Activated CD4-positive, alpha-beta memory T cell treated with anti-CD3 and anti-CD28 coated beads for 36 hours (primary cell): ENCODE measurements at regions not wholly inside any gene's neighbourhood (a gene's known extent, or its start where the extent isn't known, plus 50 kb on each side); places are given as distances from the start of the nearest gene placed in this dataset.

ENCODE experiments used
- CTCF ChIA-PET: fragments of 350-600 bp; sonication (Branson Sonifier 250); formaldehyde crosslinking; loops from one replicate; lab custom pipeline; 2021; ENCODE audit warnings: antibody characterized with exemption, inconsistent platforms; lab: Charles Lee
- POLR2A ChIA-PET: fragments of 350-600 bp; sonication (Branson Sonifier 250); formaldehyde crosslinking; loops from one replicate; lab custom pipeline; 2021; ENCODE audit warnings: antibody characterized with exemption; lab: Charles Lee
- DNase-seq: peaks from one replicate; pipeline ENCODE4 v3.0.0-alpha.2; 2020
- H3K27ac Mint-ChIP-seq: one replicate; pipeline ENCODE4 v1.8.0; 2021; ENCODE audit warnings: mixed read lengths
- H3K27me3 Mint-ChIP-seq: one replicate; pipeline ENCODE4 v1.8.0; 2021; ENCODE audit warnings: mixed read lengths
- H3K36me3 Mint-ChIP-seq: one replicate; pipeline ENCODE4 v1.8.0; 2021; ENCODE audit warnings: mixed read lengths
- H3K4me1 Mint-ChIP-seq: one replicate; pipeline ENCODE4 v1.8.0; 2021; ENCODE audit warnings: low read depth, mixed read lengths
- H3K4me3 Mint-ChIP-seq: one replicate; pipeline ENCODE4 v1.8.0; 2021; ENCODE audit warnings: mild to moderate bottlenecking, mixed read lengths
- H3K9me3 Mint-ChIP-seq: one replicate; pipeline ENCODE4 v1.8.0; 2021; ENCODE audit warnings: mixed read lengths
- intact Hi-C: fragments of 100-400 bp; cut with micrococcal nuclease; formaldehyde crosslinking; loops from one replicate; pipeline ENCODE4 v1.15.1; 2023

DNA sequence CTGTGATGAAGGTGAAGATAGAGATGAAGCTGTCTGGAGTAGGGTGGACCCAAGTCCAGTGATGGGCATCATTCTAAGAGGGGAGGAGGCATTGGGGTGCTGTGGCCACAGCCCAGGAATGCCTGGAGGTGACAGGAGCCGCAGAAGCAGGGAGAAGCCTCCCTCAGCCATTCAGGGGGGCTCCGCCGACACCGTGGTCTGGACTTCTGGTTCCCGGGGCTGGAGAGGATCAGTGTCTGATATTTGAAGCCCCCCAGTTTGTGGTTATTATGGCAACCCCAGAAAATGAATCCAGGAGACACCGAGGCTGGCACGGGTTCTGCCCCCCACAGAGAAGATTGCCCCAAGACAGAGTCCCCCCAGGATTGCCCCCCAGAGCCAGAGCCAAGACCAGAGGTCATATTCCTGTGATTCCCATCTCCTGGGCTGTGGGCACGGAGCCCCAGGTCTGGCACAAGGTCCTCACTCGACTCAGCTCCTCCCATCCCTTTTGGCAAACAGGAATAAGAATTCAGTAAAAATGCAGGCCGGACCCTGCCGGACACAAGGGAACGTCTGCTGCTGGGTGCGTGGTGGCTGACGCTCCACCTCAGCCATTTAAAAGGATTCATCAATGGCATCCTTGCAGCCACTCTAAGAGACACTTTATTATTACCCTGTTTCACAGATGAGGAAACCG lies 116.6 kb downstream of the CPZ start:
- intact Hi-C loops, result no loop called here
- no peaks in the 10 kb centered on the region for H3K4me1 Mint-ChIP-seq
- no peak for DNase-seq
- H3K27ac Mint-ChIP-seq, result no peak overlapping the region
- no peaks in the 10 kb centered on the region for H3K27me3 Mint-ChIP-seq
- peaks cover 3% of the 10 kb centered on the region for H3K36me3 Mint-ChIP-seq
- ChIA-PET CTCF (no interaction called here), POLR2A (no interaction called here)
- H3K9me3 Mint-ChIP-seq, result peaks cover 20% of the 10 kb centered on the region
- no peak overlapping the region for H3K4me3 Mint-ChIP-seq

DNA sequence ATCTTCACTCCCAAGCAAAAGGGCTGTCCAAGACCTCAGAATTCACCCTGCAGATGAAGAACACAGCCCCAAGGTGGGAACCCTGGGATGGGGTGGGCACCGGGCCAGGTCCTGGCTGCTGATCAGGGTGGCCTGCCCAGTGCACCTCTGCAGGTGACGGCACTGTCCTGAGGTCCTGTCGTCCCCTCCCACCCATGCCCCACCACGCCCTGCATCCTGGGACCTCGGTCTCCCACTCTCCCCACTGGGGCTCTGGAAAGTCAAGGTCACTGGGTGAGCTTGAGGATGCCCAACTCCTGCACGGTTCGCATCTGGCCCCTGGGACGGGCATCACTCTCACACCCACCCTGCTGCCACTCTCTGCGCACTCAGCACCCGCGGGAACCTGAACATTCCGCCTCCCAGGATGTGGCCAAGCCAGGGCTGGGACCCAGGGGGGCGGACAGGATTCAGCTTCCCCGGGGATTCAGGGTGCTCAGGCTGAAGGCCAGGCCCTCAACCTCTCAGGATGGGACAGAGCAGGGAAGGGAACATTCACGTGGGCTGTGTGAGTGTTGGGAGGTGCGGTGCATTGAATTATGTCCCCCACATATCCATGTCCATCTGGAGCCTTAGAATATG lies 115.9 kb downstream of the CPZ start:
- Mint-ChIP-seq H3K9me3 (peaks cover 17% of the 10 kb centered on the region), H3K4me1 (no peaks in the 10 kb centered on the region), H3K27me3 (no peaks in the 10 kb centered on the region), H3K27ac (no peak overlapping the region), H3K36me3 (peaks cover 3% of the 10 kb centered on the region), H3K4me3 (no peak overlapping the region)
- ChIA-PET CTCF (no interaction called here), POLR2A (no interaction called here)
- intact Hi-C loops, result no loop called here
- no peak for DNase-seq

DNA sequence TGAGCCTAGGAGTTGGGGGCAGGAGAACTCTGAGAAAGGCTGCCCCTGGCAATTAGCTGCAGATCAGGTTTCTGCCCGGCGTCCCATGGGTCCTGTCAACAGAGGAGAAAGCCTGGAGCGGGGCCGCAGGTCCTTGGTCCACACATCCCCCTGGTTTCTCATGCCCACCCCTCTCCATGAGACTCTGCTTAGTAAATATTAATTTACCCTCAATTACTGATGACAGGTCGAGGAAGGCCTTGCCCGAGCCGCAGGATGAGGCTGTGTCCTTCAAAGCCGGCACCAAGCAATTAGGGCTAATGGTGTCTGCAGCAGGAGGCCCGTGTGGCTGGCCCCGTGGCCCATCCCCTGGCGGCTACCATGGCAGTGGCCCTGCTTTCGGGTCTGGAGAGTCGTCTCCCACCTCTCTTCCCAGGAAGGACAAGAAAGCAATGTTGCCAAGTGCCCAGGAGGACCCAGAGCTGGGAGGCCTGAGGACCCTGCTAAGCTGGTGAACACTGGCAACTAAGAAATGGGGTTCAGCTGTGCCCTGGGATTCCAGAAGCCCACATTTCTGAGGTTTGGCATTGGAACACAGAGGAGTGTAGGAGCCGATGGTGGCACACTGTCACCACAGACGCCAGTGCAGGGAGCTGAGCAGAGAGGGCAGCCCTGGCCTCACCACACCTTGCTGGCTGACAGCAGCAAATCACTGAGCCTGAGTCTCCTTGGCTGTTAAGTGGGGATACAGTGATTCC lies 114.6 kb downstream of the CPZ start:
- DNase-seq, result no peak
- ChIA-PET POLR2A (no interaction called here), CTCF (no interaction called here)
- intact Hi-C loops, result no loop called here
- Mint-ChIP-seq H3K36me3 (no peaks in the 10 kb centered on the region), H3K9me3 (peaks cover 6% of the 10 kb centered on the region), H3K4me3 (no peak overlapping the region), H3K4me1 (no peaks in the 10 kb centered on the region), H3K27ac (no peak overlapping the region), H3K27me3 (no peaks in the 10 kb centered on the region)

DNA sequence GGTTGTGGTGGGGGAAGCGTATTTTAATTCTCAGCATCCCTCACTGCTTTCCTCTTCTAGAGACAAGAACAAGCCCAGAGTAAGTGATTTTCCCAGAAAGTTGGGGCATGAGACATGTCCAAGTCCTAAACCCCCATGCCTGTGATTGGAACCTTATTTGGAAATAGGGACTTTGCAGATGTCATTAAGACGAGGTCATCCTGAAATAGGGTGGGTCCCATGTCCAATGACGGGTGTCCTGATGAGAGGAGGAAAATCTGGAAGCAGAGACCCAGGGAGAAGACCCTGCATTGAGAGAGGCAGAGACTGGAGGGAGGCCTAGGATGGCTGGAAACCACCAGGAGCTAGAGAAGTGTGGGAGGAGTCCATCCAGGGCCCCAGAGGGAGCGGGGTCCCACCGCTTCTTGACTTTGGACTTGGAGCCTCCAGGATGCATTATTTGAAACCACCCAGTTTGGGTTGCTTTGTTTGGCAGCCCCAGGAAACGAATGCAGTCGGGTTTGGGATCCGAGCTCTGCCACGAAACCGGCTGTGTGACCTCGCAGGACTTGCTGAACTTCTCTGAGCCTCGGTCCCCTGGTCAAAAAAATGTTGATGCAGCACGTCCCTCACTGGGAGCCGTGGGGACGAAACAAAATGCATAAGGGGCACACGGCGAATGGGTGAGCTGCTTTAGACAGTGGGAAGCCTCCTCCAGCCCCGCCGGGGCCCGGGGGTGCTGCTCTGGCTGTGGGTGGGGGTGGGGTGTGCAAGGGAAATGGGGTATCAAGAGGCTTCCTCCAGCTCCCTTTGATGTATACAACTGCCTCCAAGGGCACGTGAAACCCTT lies 113.9 kb downstream of the CPZ start:
- H3K9me3 Mint-ChIP-seq, result peaks cover 6% of the 10 kb centered on the region
- intact Hi-C loops, result no loop called here

DNA sequence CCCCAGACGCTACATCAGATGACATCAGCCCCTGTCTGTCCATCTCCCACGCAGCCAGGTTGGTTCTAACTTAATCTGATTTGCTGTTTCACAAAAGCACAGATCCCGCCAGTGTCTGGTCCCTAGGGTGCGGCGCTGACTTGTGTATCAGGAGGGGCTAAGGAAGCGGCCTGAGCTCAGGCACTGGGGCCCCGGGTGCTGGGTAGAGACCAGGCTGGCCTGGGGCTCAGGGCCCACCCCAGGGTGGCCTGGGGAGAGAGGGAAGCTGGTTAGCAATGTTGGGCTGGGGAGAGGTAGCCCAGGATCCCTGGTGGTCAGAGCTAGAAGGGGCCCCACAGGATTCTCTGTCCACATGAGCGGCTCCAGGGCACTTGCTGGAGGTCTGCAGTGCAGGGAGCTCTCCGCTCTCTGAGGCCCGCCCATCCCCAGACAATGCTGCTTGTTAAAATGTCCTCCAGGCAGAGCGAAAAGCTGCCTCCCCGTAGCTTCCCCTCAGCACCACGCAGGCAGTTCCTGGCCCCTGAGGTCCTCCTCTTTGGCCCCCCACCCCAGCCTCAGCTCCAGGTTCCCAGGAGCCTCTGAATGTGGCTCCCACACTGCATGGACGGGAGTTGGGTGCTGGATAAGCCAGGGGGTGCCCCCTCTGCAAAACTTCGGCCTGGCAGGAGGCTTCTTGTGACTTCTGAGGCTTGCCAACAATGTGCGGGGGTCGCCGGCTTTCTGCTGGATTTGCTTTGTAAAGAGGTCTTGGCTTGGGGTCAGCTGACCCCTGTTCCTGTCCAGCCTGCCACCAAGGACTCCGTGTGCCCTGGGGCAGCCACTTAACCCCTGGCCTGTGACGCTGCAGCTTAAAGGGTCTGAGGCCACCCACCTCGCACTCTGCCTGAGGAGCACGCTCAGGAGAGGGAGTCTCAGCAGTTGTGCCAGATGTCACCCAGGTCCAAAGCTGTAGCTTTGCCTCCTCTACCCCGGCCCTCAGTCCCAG lies 112.9 kb downstream of the CPZ start:
- intact Hi-C loops, result no loop called here
- Mint-ChIP-seq H3K27me3 (peaks cover 2% of the 10 kb centered on the region), H3K36me3 (no peaks in the 10 kb centered on the region), H3K4me1 (no peaks in the 10 kb centered on the region), H3K9me3 (no peaks in the 10 kb centered on the region), H3K4me3 (no peak overlapping the region), H3K27ac (no peak overlapping the region)
- no peak for DNase-seq
- CTCF ChIA-PET, result no interaction called here
- POLR2A ChIA-PET, result no interaction called here

More for the DNA sequence above, 113.9 kb downstream of the CPZ start:
- Mint-ChIP-seq H3K27me3 (no peaks in the 10 kb centered on the region), H3K4me3 (no peak overlapping the region), H3K27ac (no peak overlapping the region), H3K36me3 (no peaks in the 10 kb centered on the region), H3K4me1 (no peaks in the 10 kb centered on the region)
- POLR2A ChIA-PET, result no interaction called here
- CTCF ChIA-PET, result no interaction called here
- DNase-seq, result no peak

GRCh38 chr4:8704632-8705031 lies 112.1 kb downstream of the CPZ start:
- intact Hi-C loops, result no loop called here
- H3K36me3 Mint-ChIP-seq, result no peaks in the 10 kb centered on the region
- no peak overlapping the region for H3K27ac Mint-ChIP-seq
- no peaks in the 10 kb centered on the region for H3K9me3 Mint-ChIP-seq
- DNase-seq, result no peak
- ChIA-PET CTCF (no interaction called here), POLR2A (no interaction called here)
- H3K4me1 Mint-ChIP-seq, result no peaks in the 10 kb centered on the region
- H3K4me3 Mint-ChIP-seq, result no peak overlapping the region
- H3K27me3 Mint-ChIP-seq, result peaks cover 2% of the 10 kb centered on the region

DNA sequence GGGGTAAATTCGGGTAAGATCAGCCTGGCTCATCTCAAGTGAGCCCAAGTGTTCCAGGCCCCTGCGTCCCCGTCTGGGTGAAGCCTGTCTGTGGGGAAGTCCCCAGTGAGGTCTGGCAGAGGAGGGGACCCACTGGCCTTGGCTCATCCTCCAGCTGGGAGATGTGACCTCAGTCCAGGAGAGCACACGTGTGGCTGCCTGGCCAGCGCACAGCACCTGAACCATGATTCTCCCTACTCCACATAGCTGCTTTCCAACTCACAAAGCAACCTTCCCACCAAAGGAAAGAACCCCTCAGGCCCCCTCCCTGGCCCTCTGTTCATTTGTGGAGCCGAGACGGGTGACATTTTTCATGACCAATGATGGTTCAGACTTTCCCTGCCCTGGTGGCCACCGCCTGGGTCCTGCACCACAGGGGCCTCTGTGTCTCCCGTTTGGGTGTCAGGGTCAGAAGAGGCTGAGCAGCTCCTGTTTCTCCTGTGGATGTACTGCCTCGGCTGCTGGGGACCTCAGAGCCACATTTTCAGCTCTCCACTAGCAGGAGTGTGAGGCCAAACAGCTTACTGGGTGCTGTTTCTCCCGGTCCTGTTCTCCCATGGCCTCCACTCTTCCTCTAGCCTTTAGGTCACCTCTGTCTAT lies 111.4 kb downstream of the CPZ start:
- Mint-ChIP-seq H3K4me1 (no peaks in the 10 kb centered on the region), H3K36me3 (no peaks in the 10 kb centered on the region), H3K27ac (no peak overlapping the region), H3K27me3 (peaks cover 2% of the 10 kb centered on the region), H3K9me3 (no peaks in the 10 kb centered on the region), H3K4me3 (no peak overlapping the region)
- POLR2A ChIA-PET, result no interaction called here
- intact Hi-C loops, result no loop called here
- DNase-seq, result no peak
- CTCF ChIA-PET, result no interaction called here

- Mint-ChIP-seq H3K9me3 (no peaks in the 10 kb centered on the region), H3K4me3 (no peak overlapping the region), H3K4me1 (no peaks in the 10 kb centered on the region), H3K36me3 (no peaks in the 10 kb centered on the region), H3K27me3 (peaks cover 2% of the 10 kb centered on the region), H3K27ac (no peak overlapping the region)
- no peak for DNase-seq
- ChIA-PET POLR2A (no interaction called here), CTCF (interaction anchor here (0.5 kb wide), 1 partner anchor 1234 kb away, joined by 3 read pairs; no protein-coding TSS in a partner anchor)
- intact Hi-C loops, result no loop called here
Measured at GRCh38 chr4:8703401-8703696, 110.8 kb downstream of the CPZ start.

DNA sequence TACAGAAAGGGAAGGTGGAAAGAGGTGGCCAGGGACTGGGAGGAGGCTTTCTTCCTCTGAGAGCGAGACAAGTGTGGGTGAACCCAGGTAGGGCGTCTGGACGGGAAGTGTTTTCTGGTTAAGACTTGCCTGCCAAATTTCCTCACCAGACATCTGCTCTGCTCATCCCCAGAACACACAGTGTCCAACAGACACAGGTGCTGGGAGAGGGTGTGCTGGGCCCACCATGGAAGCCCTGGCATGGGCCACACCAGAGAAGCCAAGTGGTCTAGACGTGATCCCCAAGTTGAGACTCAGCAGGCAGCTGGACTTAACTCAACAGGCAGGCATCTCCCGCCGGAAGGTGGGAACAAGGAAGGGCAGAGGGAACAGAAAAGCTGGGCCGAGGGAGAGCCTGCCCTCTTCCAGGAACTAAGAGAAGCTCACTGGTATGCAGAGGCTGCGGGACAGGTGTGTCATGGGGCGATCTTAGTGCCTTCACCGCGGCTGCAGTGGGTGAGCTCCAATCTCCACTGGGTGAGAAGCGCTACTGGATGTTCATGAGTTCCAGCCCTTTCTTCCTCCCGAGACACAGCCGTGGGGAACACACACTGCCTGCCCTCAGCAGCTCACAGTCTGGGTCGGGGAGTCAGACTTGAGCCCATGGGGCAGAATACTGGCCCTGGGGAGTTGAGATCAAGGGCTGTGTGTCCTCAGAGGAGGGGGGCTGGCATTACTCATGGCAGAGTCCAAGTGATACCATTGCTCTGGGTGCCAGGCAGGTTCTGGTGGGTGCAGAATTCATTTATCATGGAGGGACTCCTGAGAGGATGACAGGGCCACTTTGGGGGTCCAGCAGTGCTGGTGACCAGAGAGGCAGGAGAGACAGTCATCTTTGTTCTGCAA lies 110.2 kb downstream of the CPZ start:
- no peak overlapping the region for H3K27ac Mint-ChIP-seq
- no peaks in the 10 kb centered on the region for H3K36me3 Mint-ChIP-seq
- H3K4me3 Mint-ChIP-seq, result no peak overlapping the region
- intact Hi-C loops, result no loop called here
- no peak for DNase-seq
- no peaks in the 10 kb centered on the region for H3K4me1 Mint-ChIP-seq
- peaks cover 2% of the 10 kb centered on the region for H3K27me3 Mint-ChIP-seq
- no peaks in the 10 kb centered on the region for H3K9me3 Mint-ChIP-seq
- POLR2A ChIA-PET, result no interaction called here
- CTCF ChIA-PET, result interaction anchor here (0.5 to 0.6 kb wide), 2 partner anchors 1154 to 1235 kb away, joined by 3 read pairs; no protein-coding TSS in a partner anchor

- Mint-ChIP-seq H3K9me3 (no peaks in the 10 kb centered on the region), H3K36me3 (no peaks in the 10 kb centered on the region), H3K4me1 (no peaks in the 10 kb centered on the region), H3K27me3 (peaks cover 2% of the 10 kb centered on the region), H3K27ac (no peak overlapping the region), H3K4me3 (no peak overlapping the region)
- intact Hi-C loops, result no loop called here
- POLR2A ChIA-PET, result no interaction called here
- DNase-seq, result no peak
- CTCF ChIA-PET, result interaction anchor here (0.6 kb wide), 1 partner anchor 1154 kb away, joined by 3 read pairs; no protein-coding TSS in a partner anchor
Measured at GRCh38 chr4:8702020-8702495, 109.5 kb downstream of the CPZ start.
